Loucy (cell line): ENCODE measurements at regions not wholly inside any gene's neighbourhood (a gene's known extent, or its start where the extent isn't known, plus 50 kb on each side); places are given as distances from the start of the nearest gene placed in this dataset.

ENCODE experiments used
- H2AFZ ChIP-seq: fragments of 200-600 bp; sonication (generic); 2 replicates; pipeline ENCODE4 v1.6.0; 2016; ENCODE audit warnings: antibody characterized with exemption, mild to moderate bottlenecking, low read length, moderate library complexity
- H3F3A ChIP-seq: fragments of 200-600 bp; 2 replicates; pipeline ENCODE4 v1.6.0; 2016; ENCODE audit warnings: antibody characterized with exemption, low read depth, mild to moderate bottlenecking
- H3K27me3 ChIP-seq: fragments of 200-600 bp; sonication (generic); 2 replicates; pipeline ENCODE4 v1.6.1; 2014; ENCODE audit warnings: low read length, mild to moderate bottlenecking; ENCODE audit not compliant: insufficient read depth, poor library complexity, severe bottlenecking
- H3K36me3 ChIP-seq: fragments of 200-600 bp; sonication (generic); 2 replicates; pipeline ENCODE4 v1.6.1; 2016; ENCODE audit warnings: low read length; ENCODE audit not compliant: insufficient read depth
- H3K4me1 ChIP-seq: fragments of 200-600 bp; sonication (generic); 2 replicates; pipeline ENCODE4 v1.5.1; 2014; ENCODE audit warnings: low read length, mild to moderate bottlenecking; ENCODE audit not compliant: insufficient read depth, poor library complexity, severe bottlenecking
- H3K4me2 ChIP-seq: fragments of 200-600 bp; sonication (generic); 2 replicates; pipeline ENCODE4 v1.6.0; 2014; ENCODE audit warnings: antibody characterized with exemption, low read length, low read depth, mild to moderate bottlenecking; ENCODE audit not compliant: poor library complexity, severe bottlenecking
- H3K4me3 ChIP-seq: fragments of 200-600 bp; sonication (generic); 2 replicates; pipeline ENCODE4 v1.5.1; 2014; ENCODE audit warnings: low read length, mild to moderate bottlenecking, mixed read lengths; ENCODE audit not compliant: poor library complexity, severe bottlenecking
- H3K79me2 ChIP-seq: fragments of 200-600 bp; sonication (generic); 2 replicates; pipeline ENCODE4 v1.6.1; 2014; ENCODE audit warnings: low read length; ENCODE audit not compliant: insufficient read depth
- H3K9ac ChIP-seq: fragments of 200-600 bp; sonication (generic); 2 replicates; pipeline ENCODE4 v1.6.0; 2014; ENCODE audit warnings: mild to moderate bottlenecking, low read depth, low read length, moderate library complexity; ENCODE audit not compliant: poor library complexity, severe bottlenecking
- H3K9me2 ChIP-seq: fragments of 200-600 bp; sonication (generic); replicated peaks from 2 replicates; pipeline ENCODE4 v1.6.1; 2016; ENCODE audit warnings: low read depth, low read length, mixed read lengths
- H3K9me3 ChIP-seq: fragments of 200-600 bp; sonication (generic); 2 replicates; pipeline ENCODE4 v1.6.1; 2014; ENCODE audit warnings: mild to moderate bottlenecking, antibody characterized with exemption, low read length, low read depth; ENCODE audit not compliant: insufficient read depth
- H4K20me1 ChIP-seq: fragments of 200-600 bp; sonication (generic); 2 replicates; pipeline ENCODE4 v1.6.0; 2014; ENCODE audit warnings: antibody characterized with exemption, low read length, mild to moderate bottlenecking; ENCODE audit not compliant: insufficient read depth, poor library complexity, severe bottlenecking
- EZH2phosphoT487 ChIP-seq: fragments of 200-600 bp; IDR thresholded peaks from 2 replicates; pipeline ENCODE4 v1.6.1; 2018; ENCODE audit warnings: antibody characterized with exemption, mild to moderate bottlenecking, moderate library complexity, borderline replicate concordance
- TF ChIP-seq, protein P1 (sequence below): fragments of 200-600 bp; sonication (generic); conservative IDR thresholded peaks from 2 replicates; pipeline ENCODE4 v1.5.1; 2014; ENCODE audit warnings: mild to moderate bottlenecking, antibody characterized with exemption, low read length

DNA sequence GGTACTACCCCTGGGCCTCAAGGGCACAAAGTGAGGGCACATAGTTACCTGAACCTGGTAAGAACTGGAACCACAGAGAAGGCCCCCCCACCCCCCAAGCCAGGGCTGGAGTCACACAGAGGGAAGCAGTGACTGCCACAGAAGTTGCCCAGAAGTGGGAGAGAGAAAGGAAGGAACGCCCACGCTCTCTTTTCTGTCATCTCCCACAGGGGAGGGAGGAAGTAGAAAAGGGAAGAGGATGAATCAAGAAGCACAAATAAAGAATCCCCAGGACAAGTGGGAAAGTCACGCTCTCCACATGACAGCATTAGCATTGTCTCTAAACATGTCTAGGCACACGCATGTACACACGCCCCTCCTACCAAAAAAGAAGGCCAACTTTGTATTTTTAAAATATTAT, 114.7 kb upstream of the FRMD4B start:
- no peaks in the 10 kb centered on the region for H3K27me3 ChIP-seq
- no peak overlapping the region for H3K4me2 ChIP-seq
- H3K79me2 ChIP-seq: no peaks in the 10 kb centered on the region
- no peaks in the 10 kb centered on the region for H3K9me3 ChIP-seq
- no peaks in the 10 kb centered on the region for H3F3A ChIP-seq
- no peaks in the 10 kb centered on the region for H3K4me1 ChIP-seq
- TF ChIP-seq, protein P1, sequence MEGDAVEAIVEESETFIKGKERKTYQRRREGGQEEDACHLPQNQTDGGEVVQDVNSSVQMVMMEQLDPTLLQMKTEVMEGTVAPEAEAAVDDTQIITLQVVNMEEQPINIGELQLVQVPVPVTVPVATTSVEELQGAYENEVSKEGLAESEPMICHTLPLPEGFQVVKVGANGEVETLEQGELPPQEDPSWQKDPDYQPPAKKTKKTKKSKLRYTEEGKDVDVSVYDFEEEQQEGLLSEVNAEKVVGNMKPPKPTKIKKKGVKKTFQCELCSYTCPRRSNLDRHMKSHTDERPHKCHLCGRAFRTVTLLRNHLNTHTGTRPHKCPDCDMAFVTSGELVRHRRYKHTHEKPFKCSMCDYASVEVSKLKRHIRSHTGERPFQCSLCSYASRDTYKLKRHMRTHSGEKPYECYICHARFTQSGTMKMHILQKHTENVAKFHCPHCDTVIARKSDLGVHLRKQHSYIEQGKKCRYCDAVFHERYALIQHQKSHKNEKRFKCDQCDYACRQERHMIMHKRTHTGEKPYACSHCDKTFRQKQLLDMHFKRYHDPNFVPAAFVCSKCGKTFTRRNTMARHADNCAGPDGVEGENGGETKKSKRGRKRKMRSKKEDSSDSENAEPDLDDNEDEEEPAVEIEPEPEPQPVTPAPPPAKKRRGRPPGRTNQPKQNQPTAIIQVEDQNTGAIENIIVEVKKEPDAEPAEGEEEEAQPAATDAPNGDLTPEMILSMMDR: no peak
- no peak for TF ChIP-seq EZH2phosphoT487
- H4K20me1 ChIP-seq: no peaks in the 10 kb centered on the region
- no peak overlapping the region for H2AFZ ChIP-seq
- no peak overlapping the region for H3K9ac ChIP-seq
- H3K4me3 ChIP-seq: no peak overlapping the region
- no peaks in the 10 kb centered on the region for H3K9me2 ChIP-seq
- no peaks in the 10 kb centered on the region for H3K36me3 ChIP-seq

DNA sequence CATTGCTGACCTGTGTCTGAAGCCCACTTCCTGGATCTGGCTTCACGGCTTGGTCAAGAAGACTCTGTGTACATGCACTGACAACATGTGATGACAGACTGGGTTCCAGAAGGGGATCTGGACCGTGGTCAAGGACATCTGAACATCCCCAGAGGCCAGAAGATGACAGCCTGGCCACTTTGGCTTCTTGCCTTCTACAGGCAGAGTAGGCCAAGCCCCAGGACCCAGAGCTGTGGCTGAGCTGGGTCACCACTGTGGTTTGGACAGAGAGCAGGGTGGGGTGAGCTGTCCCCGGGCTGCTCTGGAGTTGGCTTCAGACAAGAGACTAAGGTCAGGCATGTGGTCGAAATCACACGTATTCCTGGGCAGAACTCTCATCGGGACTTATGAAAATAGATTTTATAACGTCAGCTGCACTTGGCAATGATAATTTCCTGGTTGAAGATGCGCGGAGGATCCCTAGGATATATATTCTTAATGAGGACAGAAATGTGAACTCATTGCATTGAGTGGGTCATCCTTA, 114.1 kb upstream of the FRMD4B start:
- H3K79me2 ChIP-seq: no peaks in the 10 kb centered on the region
- no peaks in the 10 kb centered on the region for H3K4me1 ChIP-seq
- no peaks in the 10 kb centered on the region for H3F3A ChIP-seq
- H4K20me1 ChIP-seq: no peaks in the 10 kb centered on the region
- H3K36me3 ChIP-seq: no peaks in the 10 kb centered on the region
- H3K9ac ChIP-seq: no peak overlapping the region
- no peaks in the 10 kb centered on the region for H3K27me3 ChIP-seq
- no peak overlapping the region for H3K4me2 ChIP-seq
- H3K9me2 ChIP-seq: no peaks in the 10 kb centered on the region
- no peak for TF ChIP-seq EZH2phosphoT487
- TF ChIP-seq, protein P1: no peak
- no peak overlapping the region for H2AFZ ChIP-seq
- H3K4me3 ChIP-seq: no peak overlapping the region
- no peaks in the 10 kb centered on the region for H3K9me3 ChIP-seq

DNA sequence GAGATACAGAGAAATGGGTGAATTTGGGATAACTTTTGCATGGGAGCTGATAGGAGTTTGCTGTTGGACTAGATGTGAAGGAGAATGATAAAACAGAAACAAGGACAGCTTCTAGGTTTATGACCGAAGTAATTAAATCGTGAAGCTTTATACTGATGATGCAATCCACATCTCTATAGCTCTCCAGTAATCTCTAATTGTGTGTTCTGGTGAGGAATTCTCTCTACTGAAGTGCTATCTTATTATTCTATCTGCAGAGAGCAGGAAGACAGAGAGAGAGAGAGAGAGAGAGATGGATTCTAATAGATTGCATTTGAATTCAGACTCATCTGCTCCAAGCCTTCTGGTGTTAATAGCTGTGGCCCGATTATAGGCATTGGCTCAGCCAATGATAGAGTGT, 113.5 kb upstream of the FRMD4B start:
- TF ChIP-seq, protein P1: no peak
- no peak for TF ChIP-seq EZH2phosphoT487
- Histone ChIP-seq H3K27me3 (no peaks in the 10 kb centered on the region), H3K9me3 (no peaks in the 10 kb centered on the region), H4K20me1 (no peaks in the 10 kb centered on the region), H3K4me3 (no peak overlapping the region), H3K9me2 (no peaks in the 10 kb centered on the region), H3F3A (no peaks in the 10 kb centered on the region), H3K4me1 (no peaks in the 10 kb centered on the region), H2AFZ (no peak overlapping the region), H3K9ac (no peak overlapping the region), H3K79me2 (no peaks in the 10 kb centered on the region), H3K4me2 (no peak overlapping the region), H3K36me3 (no peaks in the 10 kb centered on the region)
